ENCODE measurements at regions not wholly inside any gene's neighbourhood (a gene's known extent, or its start where the extent isn't known, plus 50 kb on each side); places are given as distances from the start of the nearest gene placed in this dataset.

DNA sequence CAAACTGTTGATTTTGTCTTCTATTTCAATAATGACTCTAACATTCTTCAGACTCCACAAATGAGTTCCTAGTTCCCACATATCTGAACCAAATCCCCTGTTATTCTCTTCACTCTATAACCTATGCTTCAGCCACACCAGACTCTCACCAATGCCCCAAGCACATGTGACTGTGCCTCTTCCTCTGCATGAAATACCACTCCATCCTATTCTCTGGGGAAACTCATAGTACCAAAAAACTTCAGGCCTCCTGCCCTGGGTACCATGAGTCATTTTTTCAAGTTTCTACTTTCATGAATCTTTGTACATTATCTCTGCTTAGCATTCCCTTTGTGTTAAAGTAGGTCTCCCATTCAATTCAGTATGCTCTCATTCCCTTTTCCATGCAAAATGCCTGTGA is 353.2 kb downstream of the ZEB2 start:
- no peak overlapping the region for H3K4me3 ChIP-seq (replicated peaks; ENCODE audit: low read depth, low read length)
- DNase-seq (ENCODE audit: low read depth) = no peak
- TF ChIP-seq, protein P1, sequence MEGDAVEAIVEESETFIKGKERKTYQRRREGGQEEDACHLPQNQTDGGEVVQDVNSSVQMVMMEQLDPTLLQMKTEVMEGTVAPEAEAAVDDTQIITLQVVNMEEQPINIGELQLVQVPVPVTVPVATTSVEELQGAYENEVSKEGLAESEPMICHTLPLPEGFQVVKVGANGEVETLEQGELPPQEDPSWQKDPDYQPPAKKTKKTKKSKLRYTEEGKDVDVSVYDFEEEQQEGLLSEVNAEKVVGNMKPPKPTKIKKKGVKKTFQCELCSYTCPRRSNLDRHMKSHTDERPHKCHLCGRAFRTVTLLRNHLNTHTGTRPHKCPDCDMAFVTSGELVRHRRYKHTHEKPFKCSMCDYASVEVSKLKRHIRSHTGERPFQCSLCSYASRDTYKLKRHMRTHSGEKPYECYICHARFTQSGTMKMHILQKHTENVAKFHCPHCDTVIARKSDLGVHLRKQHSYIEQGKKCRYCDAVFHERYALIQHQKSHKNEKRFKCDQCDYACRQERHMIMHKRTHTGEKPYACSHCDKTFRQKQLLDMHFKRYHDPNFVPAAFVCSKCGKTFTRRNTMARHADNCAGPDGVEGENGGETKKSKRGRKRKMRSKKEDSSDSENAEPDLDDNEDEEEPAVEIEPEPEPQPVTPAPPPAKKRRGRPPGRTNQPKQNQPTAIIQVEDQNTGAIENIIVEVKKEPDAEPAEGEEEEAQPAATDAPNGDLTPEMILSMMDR (IDR thresholded peaks at IDR 0.05; ENCODE audit: low read length, missing control alignments) = no peak

DNA sequence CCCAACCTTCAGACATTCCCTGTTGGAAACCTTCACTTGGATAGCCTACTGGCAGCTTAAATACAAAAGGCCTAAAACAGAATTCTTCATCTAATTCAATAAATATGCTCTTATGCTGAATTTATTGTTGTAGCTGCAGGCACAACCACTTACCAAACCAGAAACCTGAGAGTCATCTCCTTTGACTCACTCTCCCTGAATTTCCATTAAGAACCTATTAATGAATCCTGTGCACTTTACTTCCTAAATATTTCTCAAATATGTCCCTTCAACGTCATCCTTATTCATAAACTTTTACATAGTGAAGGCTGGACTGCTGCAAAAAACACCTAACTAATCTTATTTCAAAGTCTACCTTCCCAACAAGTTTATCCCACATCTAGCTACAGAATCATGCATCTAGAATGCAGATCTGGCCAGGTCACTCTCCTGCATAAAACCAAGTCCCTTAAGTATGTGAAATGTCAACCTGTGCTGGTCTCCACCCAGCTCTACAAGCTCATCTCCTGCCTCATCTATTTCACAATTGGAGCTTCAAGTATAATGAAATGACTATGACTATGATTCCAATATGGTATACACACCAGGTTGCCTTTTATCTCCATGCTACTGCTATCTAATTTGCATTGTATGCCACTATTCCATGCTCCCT is 354.2 kb downstream of the ZEB2 start:
- no peak for DNase-seq (ENCODE audit: low read depth)
- TF ChIP-seq, protein P1 (IDR thresholded peaks at IDR 0.05; ENCODE audit: low read length, missing control alignments) = no peak
- no peak overlapping the region for H3K4me3 ChIP-seq (replicated peaks; ENCODE audit: low read depth, low read length)

DNA sequence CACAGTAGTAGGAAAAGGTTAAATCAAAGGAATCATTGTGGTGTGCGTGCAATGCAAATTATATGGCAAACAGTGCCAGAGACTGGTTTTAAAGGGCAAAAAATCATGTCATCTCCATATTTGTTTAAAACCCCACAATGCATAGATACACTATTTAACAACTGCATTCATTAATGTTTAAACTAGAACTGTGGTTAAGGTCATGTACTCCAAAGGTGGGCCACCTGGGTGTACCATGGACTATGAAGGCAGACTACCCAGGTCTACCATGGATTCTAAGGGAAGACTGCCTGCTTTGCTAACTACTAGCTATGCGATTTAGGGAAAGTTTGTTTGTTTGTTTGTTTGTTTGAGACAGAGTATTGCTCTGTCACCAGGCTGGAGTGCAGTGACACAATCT is 356.3 kb downstream of the ZEB2 start:
- DNase-seq (ENCODE audit: low read depth) = no peak
- TF ChIP-seq, protein P1 (IDR thresholded peaks at IDR 0.05; ENCODE audit: low read length, missing control alignments) = no peak
- H3K4me3 ChIP-seq (replicated peaks; ENCODE audit: low read depth, low read length) = no peak overlapping the region

DNA sequence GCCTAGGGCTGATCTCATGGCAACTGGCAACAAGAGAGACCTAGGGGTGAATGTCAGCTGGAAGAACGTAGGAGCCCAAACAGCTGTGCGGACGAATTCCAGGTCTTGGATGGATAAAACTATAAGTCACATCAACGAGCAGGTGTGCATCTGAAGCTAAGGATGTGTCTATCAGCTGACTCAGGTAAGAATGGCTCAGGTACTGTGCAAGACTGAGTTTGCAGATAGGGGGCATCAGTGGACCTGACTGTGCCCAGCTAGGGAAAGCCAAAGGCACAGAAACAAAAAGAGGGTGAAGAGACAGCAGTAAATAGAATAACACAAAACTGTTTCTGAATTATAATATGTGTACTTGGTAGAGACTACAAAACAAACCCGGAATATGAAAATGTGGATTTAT is 357.3 kb downstream of the ZEB2 start:
- H3K4me3 ChIP-seq (replicated peaks; ENCODE audit: low read depth, low read length) = no peak overlapping the region
- TF ChIP-seq, protein P1 (IDR thresholded peaks at IDR 0.05; ENCODE audit: low read length, missing control alignments) = peak; percentile 42
- no peak for DNase-seq (ENCODE audit: low read depth)

DNA sequence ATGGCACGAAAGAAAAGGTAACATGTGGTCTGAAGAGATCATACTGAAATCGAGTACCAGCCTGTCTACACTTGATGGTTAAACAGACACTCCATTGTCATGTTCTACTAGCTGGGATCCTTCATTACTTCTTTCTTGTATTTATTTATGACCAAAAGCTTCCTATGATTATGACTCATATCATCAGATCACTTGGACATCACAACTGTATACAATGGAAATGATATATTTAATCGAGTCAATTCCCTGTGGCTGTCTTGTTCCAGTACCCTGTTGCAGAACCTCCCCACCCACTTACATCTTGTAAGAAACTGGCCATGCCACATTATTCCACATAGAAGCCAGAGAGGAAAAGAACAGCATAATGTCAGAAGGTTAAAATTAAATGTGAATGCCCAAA is 358.9 kb downstream of the ZEB2 start:
- H3K4me3 ChIP-seq (replicated peaks; ENCODE audit: low read depth, low read length) = no peak overlapping the region
- no peak for DNase-seq (ENCODE audit: low read depth)
- TF ChIP-seq, protein P1 (IDR thresholded peaks at IDR 0.05; ENCODE audit: low read length, missing control alignments) = no peak

DNA sequence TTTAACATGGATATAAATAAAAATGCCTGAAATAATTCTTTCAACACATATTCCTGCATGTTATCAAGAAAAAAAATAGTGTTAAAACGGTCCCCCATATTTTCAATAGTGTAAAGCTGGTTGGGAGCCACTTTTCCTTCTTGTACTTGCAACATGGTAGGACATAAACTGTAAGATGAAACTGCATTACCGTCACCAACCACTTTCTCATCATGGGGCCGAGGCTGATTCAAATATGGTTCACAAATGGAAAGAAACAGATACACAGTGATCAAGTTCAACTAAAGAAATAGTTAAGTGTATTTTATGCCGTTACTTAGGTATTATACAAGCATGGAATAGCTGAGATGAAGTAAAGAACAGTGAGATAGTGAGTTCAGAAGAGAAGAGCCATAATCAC is 360.7 kb downstream of the ZEB2 start:
- no peak overlapping the region for H3K4me3 ChIP-seq (replicated peaks; ENCODE audit: low read depth, low read length)
- TF ChIP-seq, protein P1 (IDR thresholded peaks at IDR 0.05; ENCODE audit: low read length, missing control alignments) = no peak
- DNase-seq (ENCODE audit: low read depth) = no peak

DNA sequence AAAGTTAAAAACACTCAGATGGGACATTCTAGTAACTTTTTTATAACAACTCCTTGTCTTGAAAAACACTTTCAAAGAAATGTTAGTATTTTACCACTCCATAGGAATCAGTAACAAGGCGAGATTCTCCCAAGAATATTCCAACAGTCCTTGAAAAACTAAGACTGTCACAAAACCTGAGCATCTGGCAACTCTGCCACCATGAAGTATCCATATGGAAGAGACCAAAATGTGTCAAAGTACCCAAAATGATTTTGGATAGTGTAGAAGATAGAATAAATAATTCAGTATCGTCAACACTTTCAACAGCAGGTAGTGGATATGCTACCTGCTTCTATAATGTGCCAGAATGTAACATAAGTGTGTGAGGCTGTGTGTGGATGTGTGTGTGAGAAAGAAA is 361.8 kb downstream of the ZEB2 start:
- H3K4me3 ChIP-seq (replicated peaks; ENCODE audit: low read depth, low read length) = no peak overlapping the region
- TF ChIP-seq, protein P1 (IDR thresholded peaks at IDR 0.05; ENCODE audit: low read length, missing control alignments) = no peak
- DNase-seq (ENCODE audit: low read depth) = no peak

Measured in fibroblast of pulmonary artery (primary cell).